HEK293T (cell line): ENCODE measurements at regions not wholly inside any gene's neighbourhood (a gene's known extent, or its start where the extent isn't known, plus 50 kb on each side); places are given as distances from the start of the nearest gene placed in this dataset.

ENCODE experiments used
- BHLHE40 ChIP-seq: fragments of 450-650 bp; IDR thresholded peaks from 2 replicates; pipeline ENCODE4 v1.6.1; 2016; ENCODE audit warnings: mild to moderate bottlenecking, moderate library complexity, borderline replicate concordance
- CTBP1 ChIP-seq: fragments of 450-650 bp; IDR thresholded peaks from 2 replicates; pipeline ENCODE4 v1.6.1; 2016; ENCODE audit warnings: borderline replicate concordance
- ELF4 ChIP-seq: fragments of 450-650 bp; IDR thresholded peaks from 2 replicates; pipeline ENCODE4 v1.6.1; 2017; ENCODE audit warnings: antibody characterized with exemption
- FOXA1 ChIP-seq: fragments of 450-650 bp; IDR thresholded peaks from 2 replicates; pipeline ENCODE4 v1.6.1; 2016; ENCODE audit warnings: mild to moderate bottlenecking
- HDGF ChIP-seq: fragments of 450-650 bp; IDR thresholded peaks from 2 replicates; pipeline ENCODE4 v1.6.1; 2017; ENCODE audit warnings: antibody characterized with exemption, borderline replicate concordance
- L3MBTL2 ChIP-seq: fragments of 450-650 bp; conservative IDR thresholded peaks from 2 replicates; pipeline ENCODE4 v1.6.1; 2016; ENCODE audit warnings: mild to moderate bottlenecking
- SP1 ChIP-seq: fragments of 450-650 bp; IDR thresholded peaks from 2 replicates; pipeline ENCODE4 v1.6.1; 2017
- SUZ12 ChIP-seq: fragments of 450-650 bp; IDR thresholded peaks from 2 replicates; pipeline ENCODE4 v1.6.1; 2016; ENCODE audit warnings: mild to moderate bottlenecking
- ZNF384 ChIP-seq: fragments of 450-650 bp; IDR thresholded peaks from 2 replicates; pipeline ENCODE4 v1.6.1; 2016
- TF ChIP-seq, protein P1 (sequence below): fragments of 450-650 bp; IDR thresholded peaks from 2 replicates; pipeline ENCODE4 v1.6.1; 2016

DNA sequence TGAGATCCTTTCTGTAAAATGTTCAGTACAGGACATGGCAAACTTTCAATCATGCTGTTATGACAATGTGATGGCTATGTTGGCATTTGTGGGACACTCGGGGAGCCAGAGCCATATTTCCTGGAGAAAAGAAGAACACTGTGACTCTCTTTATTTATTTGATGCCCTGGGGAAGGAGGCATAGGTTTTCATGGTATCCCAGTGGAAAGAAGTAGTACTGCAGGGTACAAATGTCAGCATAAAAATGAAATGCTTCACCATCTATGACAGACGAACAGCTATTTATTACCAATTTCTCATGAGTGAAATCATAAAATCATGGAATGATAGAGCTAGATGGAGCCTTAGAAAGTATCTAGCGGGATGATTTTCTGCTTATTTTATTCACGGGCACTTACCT, 217.1 kb downstream of the COL4A1 start:
- TF ChIP-seq SUZ12 (no peak), BHLHE40 (no peak), ELF4 (no peak), ZNF384 (no peak), FOXA1 (no peak), HDGF (no peak), SP1 (no peak), CTBP1 (no peak), L3MBTL2 (no peak)
- TF ChIP-seq, protein P1, sequence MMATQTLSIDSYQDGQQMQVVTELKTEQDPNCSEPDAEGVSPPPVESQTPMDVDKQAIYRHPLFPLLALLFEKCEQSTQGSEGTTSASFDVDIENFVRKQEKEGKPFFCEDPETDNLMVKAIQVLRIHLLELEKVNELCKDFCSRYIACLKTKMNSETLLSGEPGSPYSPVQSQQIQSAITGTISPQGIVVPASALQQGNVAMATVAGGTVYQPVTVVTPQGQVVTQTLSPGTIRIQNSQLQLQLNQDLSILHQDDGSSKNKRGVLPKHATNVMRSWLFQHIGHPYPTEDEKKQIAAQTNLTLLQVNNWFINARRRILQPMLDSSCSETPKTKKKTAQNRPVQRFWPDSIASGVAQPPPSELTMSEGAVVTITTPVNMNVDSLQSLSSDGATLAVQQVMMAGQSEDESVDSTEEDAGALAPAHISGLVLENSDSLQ, result no peak
